T-cell (primary cell): ENCODE measurements at regions not wholly inside any gene's neighbourhood (a gene's known extent, or its start where the extent isn't known, plus 50 kb on each side); places are given as distances from the start of the nearest gene placed in this dataset.

Experiments used
- ATAC-seq, 4 experiments: fragments of 200-7000 bp in 3 of 4; fragments of 150-1000 bp in 1 of 4; cut with Tn5 transposase; replicated peaks in 1 of 4; 1 replicate in 3 of 4; 2 replicates in 1 of 4; pipeline ENCODE4 v1.10.0; 2021; ENCODE audit warnings: moderate library complexity in 3 of 4, mild to moderate bottlenecking in 2 of 4, moderate number of reproducible peaks in 1 of 4
- CTCF ChIA-PET, 2 donors: fragments of 300-600 bp; sonication (Branson Sonifier 250); formaldehyde crosslinking; loops; one replicate each; lab custom pipeline; 2022; ENCODE audit warnings: antibody characterized with exemption in 2 of 2; lab: Charles Lee
- POLR2A ChIA-PET, 2 donors: fragments of 300-600 bp; sonication (Branson Sonifier 250); formaldehyde crosslinking; loops; one replicate each; lab custom pipeline; 2022; ENCODE audit warnings: antibody characterized with exemption in 2 of 2; lab: Charles Lee
- DNase-seq, 35 experiments: peaks; one replicate each; pipeline versions ENCODE4 v3.0.0 to v3.0.0-alpha.2; 2013 to 2023
- H3K27ac ChIP-seq: one replicate; pipeline ENCODE4 v1.5.1; 2013; ENCODE audit warnings: low read length
- H3K27me3 ChIP-seq, 2 experiments: replicated peaks in 1 of 2; 1 replicate in 1 of 2; 2 replicates in 1 of 2; pipeline versions ENCODE4 v1.6.1 to v1.7.0; 2013; ENCODE audit warnings: low read length in 1 of 2, mixed read lengths in 1 of 2; ENCODE audit not compliant: control insufficient read depth in 2 of 2, insufficient read depth in 2 of 2; ENCODE audit errors: extremely low read depth in 1 of 2
- H3K36me3 ChIP-seq, 2 donors: 1 replicate in 1 of 2; 2 replicates in 1 of 2; pipeline versions ENCODE4 v1.6.1 to v1.7.0; 2013; ENCODE audit warnings: low read length in 1 of 2; ENCODE audit not compliant: control insufficient read depth in 2 of 2, insufficient read depth in 1 of 2; ENCODE audit errors: extremely low read depth in 1 of 2
- H3K4me1 ChIP-seq, 2 experiments: 1 replicate in 1 of 2; 2 replicates in 1 of 2; pipeline versions ENCODE4 v1.6.1 to v1.7.0; 2013; ENCODE audit warnings: low read length in 2 of 2, mixed read lengths in 1 of 2; ENCODE audit not compliant: insufficient read depth in 2 of 2, control insufficient read depth in 1 of 2; ENCODE audit errors: extremely low read depth in 1 of 2
- H3K4me3 ChIP-seq, 2 donors: 1 replicate in 1 of 2; 2 replicates in 1 of 2; pipeline versions ENCODE4 v1.5.1 to v1.7.0; 2013; ENCODE audit warnings: mild to moderate bottlenecking in 2 of 2, low read length in 1 of 2, moderate library complexity in 1 of 2; ENCODE audit not compliant: control insufficient read depth in 1 of 2; ENCODE audit errors: extremely low read depth in 1 of 2
- H3K9me3 ChIP-seq: 2 replicates; pipeline ENCODE4 v1.7.0; 2013
- H3K27ac Mint-ChIP-seq, 2 donors: one replicate each; pipeline ENCODE4 v1.8.0; 2020 to 2021; ENCODE audit warnings: mild to moderate bottlenecking in 2 of 2, mixed read lengths in 2 of 2
- H3K27me3 Mint-ChIP-seq, 2 donors: one replicate each; pipeline ENCODE4 v1.8.0; 2021 to 2022; ENCODE audit warnings: mixed read lengths in 2 of 2
- H3K36me3 Mint-ChIP-seq: one replicate; pipeline ENCODE4 v1.8.0; 2021; ENCODE audit warnings: mixed read lengths
- H3K4me1 Mint-ChIP-seq, 3 donors: one replicate each; pipeline ENCODE4 v1.8.0; 2020 to 2022; ENCODE audit warnings: mixed read lengths in 3 of 3, mild to moderate bottlenecking in 1 of 3
- H3K4me3 Mint-ChIP-seq, 3 donors: one replicate each; pipeline ENCODE4 v1.8.0; 2020 to 2022; ENCODE audit warnings: mild to moderate bottlenecking in 3 of 3, mixed read lengths in 3 of 3, moderate library complexity in 3 of 3
- H3K9me3 Mint-ChIP-seq, 3 donors: one replicate each; pipeline ENCODE4 v1.8.0; 2020 to 2022; ENCODE audit warnings: mixed read lengths in 3 of 3
- WGBS: methylation state at CpG from one replicate; pipeline ENCODE4 v1.1.5; 2013; ENCODE audit warnings: missing lambda C conversion rate; ENCODE audit not compliant: insufficient coverage; 5-methylcytosine and 5-hydroxymethylcytosine counted together

DNA sequence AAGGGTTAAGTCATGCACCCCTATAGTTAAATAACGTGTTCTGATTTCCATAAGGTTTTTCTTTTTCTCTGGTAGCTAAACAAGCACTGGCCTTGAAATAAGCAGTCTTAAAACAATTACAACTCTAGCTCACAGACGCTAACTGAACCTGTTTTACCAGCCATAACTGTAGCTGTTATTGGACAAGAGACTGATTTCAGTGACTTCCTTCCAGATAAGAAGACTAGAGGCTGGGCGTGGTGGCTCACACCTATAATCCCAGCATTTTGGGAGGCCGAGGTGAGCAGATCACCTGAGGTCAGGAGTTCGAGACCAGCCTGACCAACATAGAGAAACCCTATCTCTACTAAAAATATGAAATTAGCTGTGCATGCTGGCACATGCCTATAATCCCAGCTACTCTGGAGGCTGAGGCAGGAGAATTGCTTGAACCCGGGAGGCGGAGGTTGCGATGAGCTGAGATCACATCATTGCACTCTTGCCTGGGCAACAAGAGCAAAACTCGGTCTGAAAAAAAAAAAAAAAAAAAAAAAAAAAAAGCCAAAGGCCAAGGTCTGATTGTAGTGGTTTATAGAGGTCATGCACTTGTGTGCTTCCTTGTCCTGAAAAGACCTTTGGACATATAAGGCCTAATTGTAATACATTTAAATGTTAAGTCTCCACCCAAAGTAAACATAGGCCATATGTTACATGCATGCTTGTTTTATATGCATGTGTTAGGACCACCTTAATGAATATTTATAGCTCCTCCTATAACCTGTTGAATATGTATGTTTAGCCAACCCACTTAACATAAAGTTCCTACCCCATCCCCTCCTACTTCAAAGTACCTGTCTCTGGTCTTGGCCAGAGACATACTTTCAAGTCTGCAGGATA, 319.5 kb upstream of the CA10 start:
- Histone ChIP-seq H3K4me1 (no peaks in the 10 kb centered on the region), H3K4me3 (no peak overlapping the region), H3K36me3 (no peaks in the 10 kb centered on the region), H3K27ac (no peak overlapping the region), H3K9me3 (peaks cover 2% of the 10 kb centered on the region), H3K27me3 (no peaks in the 10 kb centered on the region)
- H3K4me3 Mint-ChIP-seq: no peak overlapping the region
- 88% methylated on average over 5 of the region's 9 CpGs for WGBS
- DNase-seq (no peak), ATAC-seq (no peak)
- H3K9me3 Mint-ChIP-seq: peaks cover 2 to 15% (median 9%) of the 10 kb centered on the region in 3 donors
- no peaks in the 10 kb centered on the region for H3K27me3 Mint-ChIP-seq
- CTCF ChIA-PET: interaction anchor here in 1 of 2 donors (0.7 kb wide), 1 partner anchor 10 kb away, joined by 8 read pairs; no protein-coding TSS in a partner anchor
- H3K27ac Mint-ChIP-seq: no peak overlapping the region
- POLR2A ChIA-PET: no interaction called here
- no peaks in the 10 kb centered on the region for H3K36me3 Mint-ChIP-seq
- no peaks in the 10 kb centered on the region for H3K4me1 Mint-ChIP-seq

DNA sequence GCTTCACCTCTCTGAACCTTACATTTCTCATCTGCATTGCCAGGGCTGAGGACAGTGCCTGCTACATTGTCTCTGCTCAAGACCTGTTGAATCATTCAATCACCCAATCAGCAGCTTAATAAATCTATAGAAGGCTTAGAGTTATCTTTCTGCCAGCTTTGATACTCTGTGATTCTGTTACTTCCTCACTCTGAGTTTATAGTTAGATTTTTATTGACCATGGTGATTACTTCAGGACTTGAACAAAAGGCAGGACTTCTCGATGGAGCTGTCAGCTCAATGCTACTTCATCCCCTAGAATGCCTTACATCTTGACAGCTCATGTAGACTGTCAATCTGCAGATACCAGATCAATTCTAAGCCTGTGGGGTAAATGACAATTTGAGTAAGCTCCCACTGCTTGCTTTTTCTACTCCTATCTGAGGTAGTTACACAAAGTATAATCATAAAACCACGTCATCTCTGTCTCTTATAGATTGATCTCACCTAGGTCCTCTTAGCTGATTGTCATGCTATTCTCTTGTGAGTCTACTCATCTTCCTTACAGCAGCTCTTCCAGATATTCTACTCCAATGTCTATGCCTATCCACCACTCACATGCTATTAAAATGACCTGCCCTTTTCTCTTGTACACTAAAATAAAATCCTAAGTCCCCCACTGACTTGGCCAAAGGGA, 318.3 kb upstream of the CA10 start:
- no peaks in the 10 kb centered on the region for H3K27me3 ChIP-seq
- Mint-ChIP-seq H3K27me3 (no peaks in the 10 kb centered on the region), H3K36me3 (no peaks in the 10 kb centered on the region), H3K9me3 (peaks cover 0 to 10% (median 7%) of the 10 kb centered on the region in 3 donors), H3K4me1 (no peaks in the 10 kb centered on the region), H3K27ac (no peak overlapping the region), H3K4me3 (no peak overlapping the region)
- H3K4me1 ChIP-seq: no peaks in the 10 kb centered on the region
- 33% methylated on average over 1 of the region's 2 CpGs for WGBS
- DNase-seq (no peak), ATAC-seq (no peak)
- peaks cover 2% of the 10 kb centered on the region for H3K9me3 ChIP-seq
- ChIA-PET CTCF (no interaction called here), POLR2A (no interaction called here)
- H3K36me3 ChIP-seq: no peaks in the 10 kb centered on the region
- no peak overlapping the region for H3K4me3 ChIP-seq
- no peak overlapping the region for H3K27ac ChIP-seq

DNA sequence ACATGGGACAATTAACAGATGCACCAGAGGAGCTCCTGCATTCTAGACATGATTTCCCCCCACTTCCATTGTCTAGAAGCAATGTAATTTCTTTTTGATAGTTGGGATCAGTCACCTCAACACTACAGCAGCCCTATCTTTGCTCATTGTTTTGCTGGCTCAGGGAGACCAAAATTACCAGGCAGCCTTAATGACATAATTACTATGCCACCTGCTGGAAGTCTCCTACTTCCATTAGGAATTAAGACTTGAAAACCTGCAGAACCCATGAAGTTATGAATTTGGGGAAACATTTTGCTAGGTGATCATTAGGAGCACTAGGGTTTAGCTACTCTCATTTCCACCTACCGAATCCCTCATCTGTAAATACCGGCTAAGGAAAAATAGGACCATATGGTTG, 312.0 kb upstream of the CA10 start:
- H3K36me3 Mint-ChIP-seq: no peaks in the 10 kb centered on the region
- H3K4me3 Mint-ChIP-seq: no peak overlapping the region
- Histone ChIP-seq H3K27ac (no peak overlapping the region), H3K9me3 (no peaks in the 10 kb centered on the region), H3K4me3 (no peak overlapping the region), H3K4me1 (no peaks in the 10 kb centered on the region), H3K36me3 (no peaks in the 10 kb centered on the region), H3K27me3 (no peaks in the 10 kb centered on the region)
- H3K27me3 Mint-ChIP-seq: no peaks in the 10 kb centered on the region
- ATAC-seq: no peak
- no peak overlapping the region for H3K27ac Mint-ChIP-seq
- DNase-seq: no peak
- CTCF ChIA-PET: no interaction called here
- POLR2A ChIA-PET: no interaction called here
- H3K4me1 Mint-ChIP-seq: no peaks in the 10 kb centered on the region
- WGBS: no CpG with 5 or more reads among the region's 2 CpGs
- peaks cover 0 to 12% (median 5%) of the 10 kb centered on the region in 3 donors for H3K9me3 Mint-ChIP-seq

DNA sequence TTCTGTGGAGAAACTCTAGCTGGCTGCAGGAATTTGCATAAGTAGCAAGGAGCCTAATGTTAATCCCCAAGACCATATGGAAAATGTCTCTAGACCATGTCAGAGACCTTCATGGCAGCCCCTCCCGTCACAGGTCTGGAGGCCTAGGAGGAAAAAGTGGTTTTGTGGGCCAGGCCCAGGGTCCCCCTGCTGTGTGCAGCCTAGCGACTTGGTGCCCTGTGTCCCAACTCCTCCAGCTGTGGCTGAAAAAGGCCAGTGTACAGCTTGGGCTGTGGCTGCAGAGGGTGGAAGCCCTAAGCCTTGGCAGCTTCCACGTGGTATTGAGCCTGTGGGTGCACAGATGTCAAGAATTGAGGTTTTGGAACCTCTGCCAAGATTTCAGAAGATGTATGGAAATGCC, 306.9 kb upstream of the CA10 start:
- peaks cover 9 to 23% (median 11%) of the 10 kb centered on the region in 3 donors for H3K9me3 Mint-ChIP-seq
- ATAC-seq: no peak
- 49% methylated on average over 2 of the region's 3 CpGs for WGBS
- Histone ChIP-seq H3K27me3 (no peaks in the 10 kb centered on the region), H3K36me3 (no peaks in the 10 kb centered on the region), H3K4me3 (no peak overlapping the region), H3K9me3 (no peaks in the 10 kb centered on the region), H3K27ac (no peak overlapping the region), H3K4me1 (no peaks in the 10 kb centered on the region)
- no peaks in the 10 kb centered on the region for H3K36me3 Mint-ChIP-seq
- ChIA-PET CTCF (no interaction called here), POLR2A (no interaction called here)
- no peak overlapping the region for H3K4me3 Mint-ChIP-seq
- no peaks in the 10 kb centered on the region for H3K27me3 Mint-ChIP-seq
- H3K27ac Mint-ChIP-seq: no peak overlapping the region
- no peak for DNase-seq
- no peaks in the 10 kb centered on the region for H3K4me1 Mint-ChIP-seq

DNA sequence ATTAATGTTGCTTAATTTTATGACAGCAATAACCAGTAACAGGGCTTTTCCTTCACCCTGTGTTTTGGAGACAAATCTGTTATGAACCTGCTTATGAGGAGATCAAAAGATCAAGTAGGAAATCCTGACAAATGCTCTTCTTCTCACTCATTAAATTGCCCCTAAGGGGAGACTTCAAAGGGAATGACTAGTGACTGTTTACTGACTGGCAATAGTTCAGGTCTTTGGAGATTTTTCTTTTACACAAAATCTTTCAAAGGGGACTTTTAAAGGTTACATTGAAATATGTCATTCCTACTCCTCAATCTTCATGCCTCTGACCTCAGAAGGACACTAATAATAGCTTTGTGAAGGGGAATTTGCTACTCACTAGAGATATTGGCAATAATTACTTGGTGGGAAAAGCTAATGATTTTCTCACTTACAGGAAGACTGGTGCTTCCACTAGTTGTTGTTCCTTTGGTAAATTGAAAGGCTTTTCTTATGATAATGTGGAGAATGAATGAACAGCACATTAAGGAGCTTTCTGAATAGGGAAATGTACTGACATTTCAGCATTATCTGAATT, 292.9 kb upstream of the CA10 start:
- POLR2A ChIA-PET: interaction anchor here in 1 of 2 donors (0.6 kb wide), 1 partner anchor 65 kb away, joined by 5 read pairs; no protein-coding TSS in a partner anchor
- H3K4me3 Mint-ChIP-seq: no peak overlapping the region
- peaks cover 0 to 5% (median 0%) of the 10 kb centered on the region in 3 donors for H3K9me3 Mint-ChIP-seq
- no peaks in the 10 kb centered on the region for H3K9me3 ChIP-seq
- CTCF ChIA-PET: no interaction called here
- no peaks in the 10 kb centered on the region for H3K36me3 Mint-ChIP-seq
- no peaks in the 10 kb centered on the region for H3K4me1 Mint-ChIP-seq
- H3K27ac Mint-ChIP-seq: no peak overlapping the region
- no peaks in the 10 kb centered on the region for H3K4me1 ChIP-seq
- H3K27me3 ChIP-seq: no peaks in the 10 kb centered on the region
- no peak overlapping the region for H3K4me3 ChIP-seq
- ATAC-seq: no peak
- no peak overlapping the region for H3K27ac ChIP-seq
- H3K27me3 Mint-ChIP-seq: no peaks in the 10 kb centered on the region
- H3K36me3 ChIP-seq: no peaks in the 10 kb centered on the region
- no peak for DNase-seq

DNA sequence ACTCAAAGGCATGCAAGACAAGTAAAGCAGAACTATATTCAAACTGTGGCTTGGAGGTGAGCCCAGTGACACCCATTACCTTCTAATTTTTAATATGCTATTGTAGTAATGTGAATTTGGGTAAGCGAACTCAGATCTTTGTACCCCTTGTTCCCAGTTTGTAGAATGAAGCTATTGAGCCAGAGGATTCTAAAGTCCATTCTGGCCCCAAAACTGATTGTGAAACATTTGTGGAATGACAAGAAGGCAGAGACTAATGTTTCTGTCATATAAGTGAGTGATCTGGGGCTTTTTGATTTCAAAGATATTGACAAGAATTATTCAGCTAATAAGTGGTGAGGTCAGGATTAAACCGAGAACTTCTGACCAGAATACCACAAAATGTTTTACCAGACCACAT, 283.8 kb upstream of the CA10 start:
- no peaks in the 10 kb centered on the region for H3K4me1 Mint-ChIP-seq
- Histone ChIP-seq H3K4me3 (no peak overlapping the region), H3K4me1 (no peaks in the 10 kb centered on the region), H3K27me3 (no peaks in the 10 kb centered on the region), H3K9me3 (peaks cover 2% of the 10 kb centered on the region), H3K27ac (no peak overlapping the region), H3K36me3 (no peaks in the 10 kb centered on the region)
- no peak overlapping the region for H3K4me3 Mint-ChIP-seq
- DNase-seq (no peak), ATAC-seq (no peak)
- WGBS: 29% methylated on average over 1 of the region's 2 CpGs
- peaks cover 10 to 23% (median 14%) of the 10 kb centered on the region in 3 donors for H3K9me3 Mint-ChIP-seq
- no peaks in the 10 kb centered on the region for H3K27me3 Mint-ChIP-seq
- no peak overlapping the region for H3K27ac Mint-ChIP-seq
- no peaks in the 10 kb centered on the region for H3K36me3 Mint-ChIP-seq
- CTCF ChIA-PET: no interaction called here
- POLR2A ChIA-PET: no interaction called here
